GM13976 (cell line): ENCODE measurements at regions not wholly inside any gene's neighbourhood (a gene's known extent, or its start where the extent isn't known, plus 50 kb on each side); places are given as distances from the start of the nearest gene placed in this dataset.
A peak's percentile ranks its signal among the peaks of the same experiment; 100 is the strongest.

Experiments
- DNase-seq: peaks from one replicate; pipeline ENCODE4 v3.0.0; 2012; ENCODE audit warnings: low spot score
- in situ Hi-C: fragments of 300-500 bp; cut with MboI; formaldehyde crosslinking; loops from one replicate; pipeline ENCODE4 v1.12.0; 2022; ENCODE audit warnings: low sequenced_read_pairs, mixed read lengths, inconsistent platforms; ENCODE audit not compliant: unreplicated experiment
- TF ChIP-seq, protein P1 (sequence below): IDR thresholded peaks from 2 replicates; pipeline ENCODE4 v1.5.1; 2012; ENCODE audit warnings: borderline replicate concordance, mild to moderate bottlenecking; ENCODE audit not compliant: insufficient read depth; ENCODE audit errors: extremely low read depth, missing control alignments, control extremely low read depth

DNA sequence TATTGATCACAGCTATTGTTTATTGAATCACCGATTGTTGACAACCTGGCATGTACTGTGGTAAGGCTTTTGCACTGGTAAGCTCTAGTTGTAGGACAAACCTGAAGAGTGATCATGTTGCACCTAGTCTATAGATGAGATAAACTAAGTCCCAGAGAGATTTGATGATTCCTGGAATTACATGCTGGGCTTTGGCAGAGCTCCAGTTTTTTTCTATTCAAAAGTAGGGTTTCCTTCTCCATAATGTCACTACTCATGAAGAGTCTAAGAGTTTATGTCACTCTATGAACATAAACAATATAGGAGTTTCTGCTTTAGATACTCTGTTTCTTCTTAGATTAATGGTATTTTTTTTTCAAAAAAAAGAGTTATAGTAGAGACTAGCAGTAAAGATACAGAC lies 72.0 kb downstream of the BMP4 start:
- TF ChIP-seq, protein P1, sequence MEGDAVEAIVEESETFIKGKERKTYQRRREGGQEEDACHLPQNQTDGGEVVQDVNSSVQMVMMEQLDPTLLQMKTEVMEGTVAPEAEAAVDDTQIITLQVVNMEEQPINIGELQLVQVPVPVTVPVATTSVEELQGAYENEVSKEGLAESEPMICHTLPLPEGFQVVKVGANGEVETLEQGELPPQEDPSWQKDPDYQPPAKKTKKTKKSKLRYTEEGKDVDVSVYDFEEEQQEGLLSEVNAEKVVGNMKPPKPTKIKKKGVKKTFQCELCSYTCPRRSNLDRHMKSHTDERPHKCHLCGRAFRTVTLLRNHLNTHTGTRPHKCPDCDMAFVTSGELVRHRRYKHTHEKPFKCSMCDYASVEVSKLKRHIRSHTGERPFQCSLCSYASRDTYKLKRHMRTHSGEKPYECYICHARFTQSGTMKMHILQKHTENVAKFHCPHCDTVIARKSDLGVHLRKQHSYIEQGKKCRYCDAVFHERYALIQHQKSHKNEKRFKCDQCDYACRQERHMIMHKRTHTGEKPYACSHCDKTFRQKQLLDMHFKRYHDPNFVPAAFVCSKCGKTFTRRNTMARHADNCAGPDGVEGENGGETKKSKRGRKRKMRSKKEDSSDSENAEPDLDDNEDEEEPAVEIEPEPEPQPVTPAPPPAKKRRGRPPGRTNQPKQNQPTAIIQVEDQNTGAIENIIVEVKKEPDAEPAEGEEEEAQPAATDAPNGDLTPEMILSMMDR = no peak
- no peak for DNase-seq
- in situ Hi-C loops = no loop called here

DNA sequence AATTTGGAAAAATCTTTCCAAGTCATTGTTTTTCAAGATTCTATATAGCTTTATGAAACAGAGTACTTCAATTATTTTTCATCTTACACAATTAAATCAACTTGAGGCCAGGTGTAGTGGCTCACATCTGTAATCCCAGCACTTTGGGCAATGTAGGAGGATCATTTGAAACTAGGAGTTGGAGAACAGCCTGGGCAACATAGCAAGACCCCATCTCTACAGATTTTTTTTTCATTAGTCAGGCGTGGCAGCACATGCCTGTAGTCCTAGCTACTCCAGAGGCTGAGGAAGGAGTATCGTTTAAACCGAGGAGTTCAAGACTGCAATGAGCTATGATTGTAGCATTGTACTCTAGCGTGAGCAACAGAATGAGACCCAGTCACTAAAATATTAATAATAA lies 72.9 kb downstream of the BMP4 start:
- TF ChIP-seq, protein P1 = no peak
- in situ Hi-C loops = no loop called here
- no peak for DNase-seq

DNA sequence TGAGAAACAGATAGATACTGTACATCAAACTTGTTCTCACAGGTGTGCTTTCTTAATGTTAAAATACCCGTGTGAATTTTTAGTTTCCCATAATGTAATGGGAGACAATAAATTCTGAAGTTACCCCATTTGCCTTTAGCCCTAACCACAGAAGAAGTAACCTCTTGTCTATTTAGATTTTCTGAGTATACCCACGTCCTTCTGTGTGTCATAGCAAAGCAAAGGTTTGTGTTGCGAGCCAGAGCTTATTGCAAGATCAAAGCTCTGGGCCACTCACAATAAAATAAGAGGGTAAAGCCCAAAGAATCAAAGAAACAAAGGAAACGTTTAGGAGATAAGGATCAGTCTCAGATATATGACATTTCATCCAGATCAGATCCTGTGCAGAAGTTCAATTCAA lies 73.9 kb downstream of the BMP4 start:
- TF ChIP-seq, protein P1 = no peak
- peak; percentile 21 for DNase-seq
- in situ Hi-C loops = no loop called here

DNA sequence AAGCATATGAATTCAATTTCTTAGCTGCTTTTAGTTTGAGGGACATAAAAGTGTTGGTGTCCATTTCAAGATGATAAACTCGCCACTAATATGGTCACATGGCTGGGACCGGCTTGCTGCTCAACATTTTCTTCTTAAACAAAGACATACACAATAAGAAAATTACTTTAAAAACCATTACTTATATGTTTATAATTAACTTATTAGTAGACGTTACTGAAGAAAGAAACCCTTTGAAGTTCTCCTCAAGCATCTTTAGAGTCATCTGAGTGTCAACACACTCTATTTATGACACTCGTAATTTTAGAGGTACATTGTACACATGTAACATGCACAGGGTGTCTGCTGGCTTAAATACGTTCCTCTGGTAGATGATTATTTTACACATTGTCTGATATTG lies 74.7 kb downstream of the BMP4 start:
- no peak for DNase-seq
- TF ChIP-seq, protein P1 = no peak
- in situ Hi-C loops = no loop called here

DNA sequence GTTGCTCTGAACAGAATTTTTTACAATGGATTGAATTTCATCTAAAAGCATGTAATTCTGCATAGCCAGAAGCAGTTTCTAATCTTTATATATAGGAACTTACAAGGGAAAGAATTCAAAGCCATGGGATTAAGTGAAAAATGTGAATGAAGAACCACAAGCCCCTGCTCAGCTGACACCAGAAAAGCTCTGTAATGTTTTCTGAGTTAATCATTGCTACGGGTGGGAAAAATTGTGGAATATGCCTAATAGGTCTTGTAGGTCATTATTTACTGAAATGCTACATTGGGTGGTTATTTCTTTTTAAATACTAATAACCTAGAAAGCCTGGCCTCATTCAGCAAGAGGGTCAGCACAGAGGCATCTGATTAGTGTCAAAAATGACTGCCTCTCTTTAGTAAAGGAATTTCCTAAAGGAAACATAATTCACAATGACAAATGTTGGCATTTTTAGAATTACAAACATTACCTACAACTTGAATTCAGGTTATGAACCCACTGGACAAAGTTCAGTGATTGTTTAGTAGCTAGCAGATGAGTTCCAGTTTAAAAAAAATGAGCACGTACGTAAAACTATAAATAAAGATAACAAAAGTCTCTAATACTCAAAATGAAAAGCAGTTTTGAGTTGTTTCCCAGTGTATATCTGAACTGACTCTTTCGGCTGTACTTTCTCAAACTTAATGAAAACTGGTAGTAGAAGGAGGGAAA lies 75.3 kb downstream of the BMP4 start:
- TF ChIP-seq, protein P1 = no peak
- in situ Hi-C loops = no loop called here
- peak; percentile 3 for DNase-seq

DNA sequence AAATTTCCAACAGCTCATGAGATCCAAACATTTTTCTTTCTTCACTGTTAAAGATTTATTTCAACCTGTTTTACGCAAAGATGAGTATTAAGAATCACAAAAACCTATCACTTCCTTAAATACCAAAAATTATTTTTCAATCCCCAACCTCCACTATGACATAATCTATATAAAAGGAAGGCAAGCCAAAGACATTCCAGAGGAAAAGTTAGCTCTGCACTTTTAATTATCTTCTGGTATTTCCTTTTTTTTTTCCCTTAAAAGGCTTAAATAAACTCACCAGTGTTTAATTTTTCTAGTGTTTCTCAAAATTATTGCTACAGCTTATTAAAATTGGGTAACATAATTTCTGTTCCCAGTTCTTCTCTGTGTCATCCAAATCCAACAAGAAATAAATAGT lies 75.9 kb downstream of the BMP4 start:
- no peak for DNase-seq
- in situ Hi-C loops = no loop called here
- TF ChIP-seq, protein P1 = no peak

DNA sequence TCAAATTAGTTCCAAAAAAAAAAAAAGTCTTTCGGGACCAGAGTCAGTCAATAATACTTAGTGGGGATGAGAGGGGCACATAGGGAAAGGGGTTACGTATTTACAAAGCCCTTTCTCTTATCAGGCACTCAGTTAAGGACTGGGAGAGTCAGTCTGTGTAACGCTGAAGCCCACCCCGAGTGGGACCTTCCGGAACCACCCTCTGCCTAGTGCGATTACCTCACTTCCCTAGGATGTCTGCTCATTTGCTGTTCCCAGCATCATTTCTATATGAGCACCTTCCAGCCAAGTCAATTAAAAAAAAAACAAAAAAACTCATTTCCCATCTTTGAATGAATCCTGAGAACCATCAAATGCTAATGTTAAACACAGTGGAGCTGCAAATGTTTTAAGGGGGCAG lies 76.9 kb downstream of the BMP4 start:
- DNase-seq = no peak
- TF ChIP-seq, protein P1 = no peak
- in situ Hi-C loops = no loop called here
